ENCODE measurements at regions not wholly inside any gene's neighbourhood (a gene's known extent, or its start where the extent isn't known, plus 50 kb on each side); places are given as distances from the start of the nearest gene placed in this dataset.
"Not testable (repeated sequence)": the region's sequence is repeated elsewhere in the genome, so short reads cannot be mapped to it uniquely, and the experiment has no call there.

GRCh38 chr5:86979811-86980411, 287.8 kb upstream of the RASA1 start:
- DNase-seq, result no peak

- no peak for DNase-seq
These were observed 285.8 kb upstream of the RASA1 start for GRCh38 chr5:86981898-86982297.

GRCh38 chr5:86983208-86983607, 284.5 kb upstream of the RASA1 start:
- DNase-seq, result no peak

GRCh38 chr5:86986837-86987236, 280.8 kb upstream of the RASA1 start:
- no peak for DNase-seq

- DNase-seq, result no peak
These were observed 270.2 kb upstream of the RASA1 start for GRCh38 chr5:86997516-86997915.

- no peak for DNase-seq
These were observed 267.7 kb upstream of the RASA1 start for GRCh38 chr5:86999951-87000350.

- no peak for DNase-seq
These were observed 265.2 kb upstream of the RASA1 start for GRCh38 chr5:87002485-87002884.

- DNase-seq, result no peak
These were observed 263.6 kb upstream of the RASA1 start for GRCh38 chr5:87004101-87004500.

- no peak for DNase-seq
These were observed 259.9 kb upstream of the RASA1 start for GRCh38 chr5:87007737-87008136.

GRCh38 chr5:87008751-87009560, 258.7 kb upstream of the RASA1 start:
- DNase-seq, result no peak

GRCh38 chr5:87010736-87011135, 256.9 kb upstream of the RASA1 start:
- no peak for DNase-seq

- DNase-seq, result no peak
These were observed 251.8 kb upstream of the RASA1 start for GRCh38 chr5:87015901-87016300.

- DNase-seq, result no peak
These were observed 247.4 kb upstream of the RASA1 start for GRCh38 chr5:87020099-87020934.

GRCh38 chr5:87022415-87022814, 245.3 kb upstream of the RASA1 start:
- DNase-seq, result no peak

GRCh38 chr5:87027570-87027969, 240.1 kb upstream of the RASA1 start:
- DNase-seq, result no peak

GRCh38 chr5:87029951-87030350, 237.7 kb upstream of the RASA1 start:
- DNase-seq, result no peak

GRCh38 chr5:87030699-87031098, 237.0 kb upstream of the RASA1 start:
- no peak for DNase-seq

- DNase-seq, result no peak
These were observed 233.1 kb upstream of the RASA1 start for GRCh38 chr5:87034557-87034956.

GRCh38 chr5:87042554-87042953, 225.1 kb upstream of the RASA1 start:
- no peak for DNase-seq

- DNase-seq, result no peak
These were observed 219.5 kb upstream of the RASA1 start for GRCh38 chr5:87048156-87048555.

- DNase-seq, result not testable (repeated sequence)
These were observed 218.7 kb upstream of the RASA1 start for GRCh38 chr5:87049012-87049411.

- DNase-seq, result no peak
These were observed 216.1 kb upstream of the RASA1 start for GRCh38 chr5:87051502-87052113.

- no peak for DNase-seq
These were observed 214.5 kb upstream of the RASA1 start for GRCh38 chr5:87053146-87053545.

All from effector CD8-positive, alpha-beta T cell (primary cell).